GF-D8 (cell line): ENCODE measurements at regions not wholly inside any gene's neighbourhood (a gene's known extent, or its start where the extent isn't known, plus 50 kb on each side); places are given as distances from the start of the nearest gene placed in this dataset.

ENCODE experiments used
- DNase-seq: peaks from one replicate; lab custom pipeline; 2025; lab: John Stamatoyannopoulos, UW

GRCh38 chr1:56033321-56034037 lies 545.9 kb downstream of the PLPP3 start:
- no peak for DNase-seq

GRCh38 chr1:56032096-56032676 lies 547.2 kb downstream of the PLPP3 start:
- DNase-seq: no peak

GRCh38 chr1:56031001-56031400 lies 548.4 kb downstream of the PLPP3 start:
- no peak for DNase-seq

- no peak for DNase-seq
Measured at GRCh38 chr1:56029319-56030003, 549.9 kb downstream of the PLPP3 start.

- no peak for DNase-seq
Measured at GRCh38 chr1:56028911-56029310, 550.5 kb downstream of the PLPP3 start.

- DNase-seq: no peak
Measured at GRCh38 chr1:56028244-56028643, 551.1 kb downstream of the PLPP3 start.

GRCh38 chr1:56025942-56026341 lies 553.4 kb downstream of the PLPP3 start:
- DNase-seq: no peak

GRCh38 chr1:56024155-56024554 lies 555.2 kb downstream of the PLPP3 start:
- no peak for DNase-seq

- no peak for DNase-seq
Measured at GRCh38 chr1:56019922-56020321, 559.4 kb downstream of the PLPP3 start.

GRCh38 chr1:56019472-56019871 lies 559.9 kb downstream of the PLPP3 start:
- no peak for DNase-seq

- no peak for DNase-seq
Measured at GRCh38 chr1:56017336-56017735, 562.0 kb downstream of the PLPP3 start.

GRCh38 chr1:56003846-56004245 lies 575.5 kb downstream of the PLPP3 start:
- no peak for DNase-seq

- no peak for DNase-seq
Measured at GRCh38 chr1:56002231-56002630, 577.1 kb downstream of the PLPP3 start.

GRCh38 chr1:56000424-56000823 lies 578.9 kb downstream of the PLPP3 start:
- no peak for DNase-seq

GRCh38 chr1:55997536-55997935 lies 581.8 kb downstream of the PLPP3 start:
- no peak for DNase-seq

- no peak for DNase-seq
Measured at GRCh38 chr1:55993646-55994318, 585.6 kb downstream of the PLPP3 start.

GRCh38 chr1:55990007-55990406 lies 589.4 kb downstream of the PLPP3 start:
- DNase-seq: no peak

- DNase-seq: no peak
Measured at GRCh38 chr1:55988963-55989452, 590.4 kb downstream of the PLPP3 start.

- DNase-seq: no peak
Measured at GRCh38 chr1:55987491-55988249, 591.7 kb downstream of the PLPP3 start.

GRCh38 chr1:55986003-55986402 lies 593.4 kb downstream of the PLPP3 start:
- no peak for DNase-seq

- no peak for DNase-seq
Measured at GRCh38 chr1:55981010-55981650, 598.2 kb downstream of the PLPP3 start.
